DMS79 treated with DMSO at 0.1 percent for 48 hours (cell line): ENCODE measurements at regions not wholly inside any gene's neighbourhood (a gene's known extent, or its start where the extent isn't known, plus 50 kb on each side); places are given as distances from the start of the nearest gene placed in this dataset.

ENCODE experiments used
- DNase-seq: peaks from one replicate; lab custom pipeline; 2025; lab: John Stamatoyannopoulos, UW

GRCh38 chr14:61893371-61893940, 131.2 kb downstream of the SNAPC1 start:
- no peak for DNase-seq

DNA sequence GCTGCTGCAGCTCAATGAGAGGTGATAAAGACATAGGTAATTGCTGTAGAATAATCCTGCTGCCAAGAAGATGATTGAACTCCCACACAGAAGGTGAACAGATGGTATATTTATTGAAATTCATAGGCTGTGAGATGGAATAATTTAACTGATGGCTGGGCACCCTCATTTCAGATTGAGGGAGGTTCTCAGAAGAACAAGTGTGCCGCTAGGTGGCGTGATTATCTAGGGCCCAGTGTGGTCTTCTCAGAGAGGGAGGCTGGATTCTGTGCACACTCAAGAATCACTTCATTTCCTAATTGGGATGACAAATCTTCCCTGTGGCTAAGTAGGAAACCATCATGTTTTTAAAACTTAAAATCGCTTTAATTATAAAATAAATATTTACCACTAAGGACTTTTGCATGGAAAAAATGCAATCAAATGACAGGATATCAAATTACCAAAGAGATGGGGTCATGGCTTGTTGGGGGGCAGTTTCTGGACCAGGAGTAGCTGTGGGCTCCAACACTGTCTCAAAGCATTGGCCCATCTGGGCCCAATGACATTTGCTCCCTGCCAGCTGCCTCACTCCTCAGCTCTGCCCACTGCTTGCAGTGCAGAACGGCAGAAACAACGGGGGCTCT, 132.3 kb downstream of the SNAPC1 start:
- DNase-seq: peak; percentile 60

DNA sequence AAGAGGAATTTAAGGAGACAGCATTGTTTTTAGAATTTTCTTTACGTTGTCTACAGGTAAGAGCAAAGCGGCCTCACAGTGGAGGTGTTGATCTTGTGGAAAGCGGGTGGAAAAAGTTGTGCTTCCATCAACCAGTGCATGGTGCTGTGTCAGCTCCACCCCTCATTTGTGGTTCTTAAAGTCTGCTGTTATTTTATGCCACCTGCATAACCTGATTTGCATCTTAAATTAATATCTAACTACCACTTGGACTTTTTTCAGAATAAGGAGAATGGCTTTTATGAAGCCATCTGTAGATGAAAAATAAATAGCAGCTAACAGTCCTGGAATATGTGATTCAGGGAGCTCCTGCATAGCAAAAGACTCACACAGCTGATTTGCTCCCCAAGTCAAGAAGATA, 135.1 kb downstream of the SNAPC1 start:
- no peak for DNase-seq

- no peak for DNase-seq
These were observed 136.3 kb downstream of the SNAPC1 start for GRCh38 chr14:61898568-61898967.

- no peak for DNase-seq
These were observed 137.3 kb downstream of the SNAPC1 start for GRCh38 chr14:61899497-61899896.

DNA sequence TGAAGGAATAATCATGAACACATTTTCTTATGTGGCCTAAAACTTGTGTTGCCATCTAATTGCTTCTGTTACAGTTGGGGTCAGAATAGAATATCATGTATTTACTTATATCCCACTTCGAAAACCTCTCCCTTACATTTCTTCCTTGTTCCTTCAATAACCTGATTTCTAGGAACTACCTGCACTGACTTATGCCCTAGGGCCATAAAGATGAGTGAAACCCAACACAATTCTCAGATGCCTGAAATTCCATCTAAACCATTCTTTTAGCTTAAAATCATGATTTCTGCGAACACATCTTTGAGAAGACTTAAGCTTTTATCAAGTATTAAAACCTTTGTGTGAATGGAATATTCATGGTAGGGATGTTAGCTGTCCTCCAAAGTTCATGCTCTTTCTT, 142.7 kb downstream of the SNAPC1 start:
- no peak for DNase-seq

- peak; percentile 81 for DNase-seq
These were observed 149.4 kb downstream of the SNAPC1 start for GRCh38 chr14:61911574-61911973.

- DNase-seq: no peak
These were observed 156.8 kb downstream of the SNAPC1 start for GRCh38 chr14:61918998-61919397.

DNA sequence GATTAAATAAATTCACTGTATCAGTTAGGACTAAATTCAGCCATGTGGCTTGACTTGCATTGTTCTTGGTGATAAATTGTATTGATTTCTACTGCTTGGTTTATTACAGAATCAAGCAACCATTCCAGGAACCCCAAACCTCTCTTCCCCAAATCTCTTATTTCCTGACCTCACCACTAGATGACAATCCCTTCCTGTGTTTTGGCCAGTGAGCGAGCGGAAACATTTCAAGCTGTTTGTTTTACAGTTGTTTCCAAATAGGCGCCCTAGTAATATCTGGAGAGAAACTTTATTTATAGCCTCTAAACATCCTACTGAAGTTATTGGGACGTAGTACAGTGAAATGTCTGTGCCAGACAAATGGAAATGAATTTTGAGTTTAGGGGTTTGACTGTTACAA, 161.1 kb downstream of the SNAPC1 start:
- no peak for DNase-seq

DNA sequence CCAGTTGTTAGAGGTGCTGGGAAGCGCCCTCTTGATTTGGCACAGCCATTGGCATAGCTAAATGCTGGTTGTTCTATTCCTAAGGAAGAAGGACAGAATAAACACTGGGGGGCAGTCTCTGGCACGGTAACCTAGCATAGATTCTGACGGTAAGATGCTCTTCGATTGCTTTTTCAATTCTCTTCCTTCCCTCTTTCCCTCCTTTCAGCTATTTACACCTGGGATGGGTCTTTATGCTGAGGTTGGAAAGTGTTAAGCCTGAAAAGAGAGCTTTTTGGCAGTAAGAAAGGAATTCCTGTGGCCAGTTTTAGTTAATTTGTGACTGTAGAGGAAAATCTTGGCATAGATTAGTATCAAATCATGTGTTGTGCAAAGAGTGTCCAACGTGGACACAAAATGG, 162.8 kb downstream of the SNAPC1 start:
- no peak for DNase-seq

DNA sequence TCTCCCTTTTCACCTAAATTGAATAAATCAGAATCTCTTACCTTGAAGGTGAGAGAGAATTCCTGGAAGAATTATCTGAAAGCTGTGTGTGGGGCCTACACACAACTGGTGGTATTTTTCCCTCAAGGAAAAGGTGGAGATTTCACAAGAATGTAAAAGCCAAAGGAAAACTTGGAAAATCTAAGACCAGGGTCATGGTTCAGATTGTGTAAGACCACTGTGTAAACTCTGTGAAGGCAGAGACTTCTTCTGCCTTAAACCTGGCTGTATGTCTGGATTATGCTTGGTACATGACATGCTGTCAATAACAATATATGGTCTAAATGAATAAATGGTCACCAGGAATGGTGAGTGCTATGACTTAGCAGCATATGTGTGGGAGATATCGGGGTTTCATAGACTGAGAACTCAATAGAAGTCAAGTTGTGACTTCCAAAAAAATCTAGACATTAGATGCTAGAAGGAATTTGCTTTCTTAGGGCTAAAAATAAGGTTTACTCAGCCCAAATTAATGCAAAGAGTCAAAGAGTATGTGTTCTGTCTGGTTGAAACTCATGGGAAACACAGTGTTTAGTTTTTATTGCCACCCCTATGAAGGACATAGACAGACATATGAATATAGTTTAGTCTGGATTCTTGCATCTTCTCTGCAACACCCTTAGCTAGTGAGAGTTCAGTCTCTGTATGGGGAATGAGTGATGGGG, 163.7 kb downstream of the SNAPC1 start:
- no peak for DNase-seq

DNA sequence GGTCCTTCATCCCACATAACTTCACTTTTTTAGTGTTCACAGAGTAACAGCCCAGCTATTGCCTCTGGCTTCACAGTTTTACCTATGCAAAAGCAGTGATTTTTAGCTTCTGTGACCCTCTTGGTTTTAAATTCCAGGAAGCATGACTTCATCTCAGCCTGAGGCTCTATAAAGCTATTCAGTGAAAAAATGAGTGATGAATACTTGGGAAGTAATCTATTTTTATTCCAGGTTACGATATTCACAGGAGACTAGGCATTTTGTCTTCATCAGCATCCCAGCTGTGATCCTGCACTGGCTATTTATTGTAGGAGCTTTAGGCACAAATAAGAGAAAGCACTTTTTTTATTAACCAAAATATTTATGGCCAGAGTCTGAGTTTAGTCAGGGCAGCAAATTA, 164.8 kb downstream of the SNAPC1 start:
- no peak for DNase-seq

- no peak for DNase-seq
These were observed 165.3 kb downstream of the SNAPC1 start for GRCh38 chr14:61927520-61927919.

DNA sequence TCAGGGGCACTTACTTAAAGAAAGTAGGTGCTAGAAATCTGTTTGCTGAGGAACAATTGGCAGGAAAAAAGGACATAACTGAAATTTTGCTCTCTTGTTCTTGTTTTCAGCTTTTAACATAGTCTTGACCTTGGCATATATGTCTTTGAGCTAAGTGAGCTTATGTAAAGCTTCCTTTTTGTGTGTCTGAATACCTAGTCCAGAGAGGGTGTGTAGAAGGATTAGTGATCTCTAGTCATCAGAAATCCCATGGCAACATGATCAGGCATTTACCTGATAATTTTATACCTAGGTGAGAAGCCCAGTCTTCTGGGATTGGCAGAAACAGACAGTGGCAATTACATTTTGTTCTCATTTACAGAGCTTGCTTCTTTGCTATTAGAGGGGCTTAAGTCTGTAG, 166.1 kb downstream of the SNAPC1 start:
- DNase-seq: no peak

GRCh38 chr14:61928701-61929100, 166.5 kb downstream of the SNAPC1 start:
- no peak for DNase-seq

DNA sequence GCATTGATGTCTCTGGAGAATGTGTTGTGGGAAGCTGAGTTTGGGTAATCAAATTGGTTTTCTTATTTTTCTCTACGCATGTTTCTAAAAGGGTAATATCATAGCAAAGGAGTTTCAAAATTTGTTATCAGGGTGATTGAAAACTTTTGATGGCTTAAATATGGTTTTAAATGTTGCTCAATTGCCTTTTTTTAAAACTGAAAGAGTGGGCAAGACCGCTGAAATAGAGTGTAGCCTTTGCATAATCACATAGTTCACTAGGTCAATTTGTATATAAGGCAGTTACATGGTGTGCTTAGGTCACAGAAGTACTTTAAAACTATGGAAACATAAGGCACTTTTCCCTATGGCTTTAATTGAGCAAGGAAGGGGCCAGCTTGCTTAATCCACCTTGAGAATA, 167.4 kb downstream of the SNAPC1 start:
- no peak for DNase-seq

- DNase-seq: no peak
These were observed 168.1 kb downstream of the SNAPC1 start for GRCh38 chr14:61930101-61930857.

DNA sequence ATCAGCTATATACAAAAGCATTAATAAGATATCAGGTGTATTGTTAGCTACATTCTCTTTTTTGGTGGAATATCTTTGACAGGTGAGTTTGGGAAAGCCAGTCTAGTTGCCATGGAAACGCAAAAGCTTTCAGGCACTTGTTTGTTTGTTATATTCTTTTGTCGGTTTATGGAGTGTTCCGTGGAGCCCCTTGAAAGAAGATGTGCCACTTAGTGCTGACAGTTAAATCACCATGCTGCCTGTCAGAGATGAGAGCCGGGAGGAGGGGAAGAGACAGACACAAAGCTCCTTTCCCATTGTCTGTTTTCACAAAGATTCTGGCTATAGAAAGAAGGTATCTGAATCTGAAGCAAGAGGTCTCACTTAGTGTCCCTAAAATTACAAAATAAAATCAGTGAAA, 170.8 kb downstream of the SNAPC1 start:
- no peak for DNase-seq

DNA sequence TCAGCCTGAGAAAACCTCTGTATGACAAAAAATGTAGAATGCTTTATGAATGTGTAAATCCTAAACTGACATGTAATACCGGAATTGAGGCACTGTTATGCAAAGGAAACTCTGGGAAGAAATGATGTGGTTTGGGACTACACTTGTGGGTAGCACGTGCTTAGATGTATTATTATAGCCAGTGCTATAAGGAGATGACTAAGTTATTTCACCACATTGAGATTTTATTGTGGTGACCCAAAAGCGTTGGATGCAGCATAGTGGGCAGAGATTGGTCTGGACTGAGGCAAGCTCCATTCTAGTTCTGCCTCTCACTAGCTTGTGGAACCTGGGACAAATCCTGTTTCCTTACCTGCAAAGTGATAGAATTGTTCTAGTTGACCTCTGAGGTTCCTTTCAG, 172.2 kb downstream of the SNAPC1 start:
- DNase-seq: no peak

GRCh38 chr14:61939776-61940175, 177.6 kb downstream of the SNAPC1 start:
- no peak for DNase-seq

- no peak for DNase-seq
These were observed 178.6 kb downstream of the SNAPC1 start for GRCh38 chr14:61940666-61941420.
